ENCODE measurements at regions not wholly inside any gene's neighbourhood (a gene's known extent, or its start where the extent isn't known, plus 50 kb on each side); places are given as distances from the start of the nearest gene placed in this dataset.
"Not testable (repeated sequence)": the region's sequence is repeated elsewhere in the genome, so short reads cannot be mapped to it uniquely, and the experiment has no call there.

DNA sequence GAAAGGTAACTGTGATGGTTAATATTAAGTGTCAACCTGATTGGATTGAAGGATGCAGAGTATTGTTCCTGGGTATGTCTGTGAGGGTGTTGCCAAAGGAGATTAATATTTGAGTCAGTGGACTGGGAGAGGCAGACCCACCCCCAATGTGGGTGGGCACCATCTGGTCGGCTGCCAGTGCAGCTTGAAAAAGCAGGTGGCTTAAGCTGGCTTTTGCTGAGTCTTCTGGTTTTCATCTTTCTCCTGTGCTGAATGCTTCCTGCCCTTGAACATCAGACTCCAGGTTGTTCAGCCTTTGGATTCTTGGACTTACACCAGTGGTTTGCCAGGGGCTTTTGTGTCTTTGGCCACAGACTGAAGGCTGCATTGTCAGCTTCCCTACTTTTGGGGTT lies 243.2 kb downstream of the ATXN7L3B start:
- TF ChIP-seq, protein P1, sequence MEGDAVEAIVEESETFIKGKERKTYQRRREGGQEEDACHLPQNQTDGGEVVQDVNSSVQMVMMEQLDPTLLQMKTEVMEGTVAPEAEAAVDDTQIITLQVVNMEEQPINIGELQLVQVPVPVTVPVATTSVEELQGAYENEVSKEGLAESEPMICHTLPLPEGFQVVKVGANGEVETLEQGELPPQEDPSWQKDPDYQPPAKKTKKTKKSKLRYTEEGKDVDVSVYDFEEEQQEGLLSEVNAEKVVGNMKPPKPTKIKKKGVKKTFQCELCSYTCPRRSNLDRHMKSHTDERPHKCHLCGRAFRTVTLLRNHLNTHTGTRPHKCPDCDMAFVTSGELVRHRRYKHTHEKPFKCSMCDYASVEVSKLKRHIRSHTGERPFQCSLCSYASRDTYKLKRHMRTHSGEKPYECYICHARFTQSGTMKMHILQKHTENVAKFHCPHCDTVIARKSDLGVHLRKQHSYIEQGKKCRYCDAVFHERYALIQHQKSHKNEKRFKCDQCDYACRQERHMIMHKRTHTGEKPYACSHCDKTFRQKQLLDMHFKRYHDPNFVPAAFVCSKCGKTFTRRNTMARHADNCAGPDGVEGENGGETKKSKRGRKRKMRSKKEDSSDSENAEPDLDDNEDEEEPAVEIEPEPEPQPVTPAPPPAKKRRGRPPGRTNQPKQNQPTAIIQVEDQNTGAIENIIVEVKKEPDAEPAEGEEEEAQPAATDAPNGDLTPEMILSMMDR (IDR thresholded peaks at IDR 0.05), result not testable (repeated sequence)
- not testable (repeated sequence) for TF ChIP-seq POLR2A (IDR thresholded peaks at IDR 0.05)

All from testis (tissue), 2 donors.